WTC11 (cell line): ENCODE measurements at regions not wholly inside any gene's neighbourhood (a gene's known extent, or its start where the extent isn't known, plus 50 kb on each side); places are given as distances from the start of the nearest gene placed in this dataset.

Experiments used
- CREM ChIP-seq: sonication (generic); formaldehyde crosslinking; IDR thresholded peaks from 2 replicates; pipeline ENCODE4 v1.8.1; 2022; ENCODE audit warnings: mild to moderate bottlenecking, missing genetic modification reagents, moderate library complexity
- FOXK1 ChIP-seq: sonication (generic); formaldehyde crosslinking; IDR thresholded peaks from 2 replicates; pipeline ENCODE4 v1.8.0; 2022; ENCODE audit warnings: mild to moderate bottlenecking, moderate library complexity, missing genetic modification reagents
- JUN ChIP-seq: sonication (generic); formaldehyde crosslinking; IDR thresholded peaks from 2 replicates; pipeline ENCODE4 v1.8.0; 2023; ENCODE audit warnings: mild to moderate bottlenecking, missing genetic modification reagents
- NFYB ChIP-seq: sonication (generic); formaldehyde crosslinking; conservative IDR thresholded peaks from 2 replicates; pipeline ENCODE4 v1.8.0; 2022; ENCODE audit warnings: low read depth, missing genetic modification reagents
- USF2 ChIP-seq: sonication (generic); formaldehyde crosslinking; IDR thresholded peaks from 2 replicates; pipeline ENCODE4 v1.8.1; 2023; ENCODE audit warnings: mild to moderate bottlenecking, missing genetic modification reagents, moderate library complexity
- ZNF425 ChIP-seq: fragments of 250-450 bp; sonication (Bioruptor Pico); conservative IDR thresholded peaks from 2 replicates; pipeline ENCODE4 v1.9.0; 2021; ENCODE audit warnings: mild to moderate bottlenecking
- TF ChIP-seq, protein P1 (sequence below): sonication (generic); formaldehyde crosslinking; IDR thresholded peaks from 2 replicates; pipeline ENCODE4 v1.8.0; 2022; ENCODE audit warnings: mild to moderate bottlenecking, missing genetic modification reagents
- TF ChIP-seq, protein P2 (sequence below): sonication (generic); formaldehyde crosslinking; conservative IDR thresholded peaks from 2 replicates; pipeline ENCODE4 v1.8.1; 2023; ENCODE audit warnings: mild to moderate bottlenecking, low read depth, missing genetic modification reagents, moderate library complexity
- TF ChIP-seq, protein P3 (sequence below): fragments of 200-600 bp; IDR thresholded peaks from 2 replicates; pipeline ENCODE4 v1.8.0; 2022; ENCODE audit warnings: antibody characterized with exemption

GRCh38 chrX:147803948-147804347 is 107.8 kb upstream of the FMR1 start:
- TF ChIP-seq, protein P1, sequence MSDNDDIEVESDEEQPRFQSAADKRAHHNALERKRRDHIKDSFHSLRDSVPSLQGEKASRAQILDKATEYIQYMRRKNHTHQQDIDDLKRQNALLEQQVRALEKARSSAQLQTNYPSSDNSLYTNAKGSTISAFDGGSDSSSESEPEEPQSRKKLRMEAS: no peak
- TF ChIP-seq, protein P2, sequence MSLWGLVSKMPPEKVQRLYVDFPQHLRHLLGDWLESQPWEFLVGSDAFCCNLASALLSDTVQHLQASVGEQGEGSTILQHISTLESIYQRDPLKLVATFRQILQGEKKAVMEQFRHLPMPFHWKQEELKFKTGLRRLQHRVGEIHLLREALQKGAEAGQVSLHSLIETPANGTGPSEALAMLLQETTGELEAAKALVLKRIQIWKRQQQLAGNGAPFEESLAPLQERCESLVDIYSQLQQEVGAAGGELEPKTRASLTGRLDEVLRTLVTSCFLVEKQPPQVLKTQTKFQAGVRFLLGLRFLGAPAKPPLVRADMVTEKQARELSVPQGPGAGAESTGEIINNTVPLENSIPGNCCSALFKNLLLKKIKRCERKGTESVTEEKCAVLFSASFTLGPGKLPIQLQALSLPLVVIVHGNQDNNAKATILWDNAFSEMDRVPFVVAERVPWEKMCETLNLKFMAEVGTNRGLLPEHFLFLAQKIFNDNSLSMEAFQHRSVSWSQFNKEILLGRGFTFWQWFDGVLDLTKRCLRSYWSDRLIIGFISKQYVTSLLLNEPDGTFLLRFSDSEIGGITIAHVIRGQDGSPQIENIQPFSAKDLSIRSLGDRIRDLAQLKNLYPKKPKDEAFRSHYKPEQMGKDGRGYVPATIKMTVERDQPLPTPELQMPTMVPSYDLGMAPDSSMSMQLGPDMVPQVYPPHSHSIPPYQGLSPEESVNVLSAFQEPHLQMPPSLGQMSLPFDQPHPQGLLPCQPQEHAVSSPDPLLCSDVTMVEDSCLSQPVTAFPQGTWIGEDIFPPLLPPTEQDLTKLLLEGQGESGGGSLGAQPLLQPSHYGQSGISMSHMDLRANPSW (CRISPR knock-in tag): no peak
- TF ChIP-seq USF2 (CRISPR knock-in tag): no peak
- TF ChIP-seq, protein P3, sequence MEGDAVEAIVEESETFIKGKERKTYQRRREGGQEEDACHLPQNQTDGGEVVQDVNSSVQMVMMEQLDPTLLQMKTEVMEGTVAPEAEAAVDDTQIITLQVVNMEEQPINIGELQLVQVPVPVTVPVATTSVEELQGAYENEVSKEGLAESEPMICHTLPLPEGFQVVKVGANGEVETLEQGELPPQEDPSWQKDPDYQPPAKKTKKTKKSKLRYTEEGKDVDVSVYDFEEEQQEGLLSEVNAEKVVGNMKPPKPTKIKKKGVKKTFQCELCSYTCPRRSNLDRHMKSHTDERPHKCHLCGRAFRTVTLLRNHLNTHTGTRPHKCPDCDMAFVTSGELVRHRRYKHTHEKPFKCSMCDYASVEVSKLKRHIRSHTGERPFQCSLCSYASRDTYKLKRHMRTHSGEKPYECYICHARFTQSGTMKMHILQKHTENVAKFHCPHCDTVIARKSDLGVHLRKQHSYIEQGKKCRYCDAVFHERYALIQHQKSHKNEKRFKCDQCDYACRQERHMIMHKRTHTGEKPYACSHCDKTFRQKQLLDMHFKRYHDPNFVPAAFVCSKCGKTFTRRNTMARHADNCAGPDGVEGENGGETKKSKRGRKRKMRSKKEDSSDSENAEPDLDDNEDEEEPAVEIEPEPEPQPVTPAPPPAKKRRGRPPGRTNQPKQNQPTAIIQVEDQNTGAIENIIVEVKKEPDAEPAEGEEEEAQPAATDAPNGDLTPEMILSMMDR: no peak
- TF ChIP-seq CREM (CRISPR knock-in tag): no peak
- no peak for TF ChIP-seq FOXK1
- TF ChIP-seq NFYB (CRISPR knock-in tag): no peak
- TF ChIP-seq JUN (CRISPR knock-in tag): no peak
- no peak for TF ChIP-seq ZNF425 (CRISPR knock-in tag)
